KMS-11 (cell line): ENCODE measurements at regions not wholly inside any gene's neighbourhood (a gene's known extent, or its start where the extent isn't known, plus 50 kb on each side); places are given as distances from the start of the nearest gene placed in this dataset.

ENCODE experiments used
- H2AFZ ChIP-seq: fragments of 200-600 bp; sonication (generic); 2 replicates; pipeline ENCODE4 v1.6.1; 2016; ENCODE audit warnings: antibody characterized with exemption, mixed run types, low read depth
- H3K27ac ChIP-seq: fragments of 200-600 bp; sonication (generic); 2 replicates; pipeline ENCODE4 v1.6.1; 2016; ENCODE audit warnings: mild to moderate bottlenecking, mixed run types
- H3K27me3 ChIP-seq: fragments of 200-600 bp; sonication (generic); 2 replicates; pipeline ENCODE4 v1.6.1; 2017; ENCODE audit warnings: mild to moderate bottlenecking, low read depth, mixed run types, moderate library complexity; ENCODE audit not compliant: insufficient read depth
- H3K36me3 ChIP-seq: fragments of 200-600 bp; sonication (generic); 2 replicates; pipeline ENCODE4 v1.6.1; 2017; ENCODE audit warnings: mild to moderate bottlenecking, mixed run types; ENCODE audit not compliant: insufficient read depth
- H3K4me1 ChIP-seq: fragments of 200-600 bp; sonication (generic); 2 replicates; pipeline ENCODE4 v1.6.1; 2016; ENCODE audit warnings: mild to moderate bottlenecking, low read depth, mixed run types; ENCODE audit not compliant: poor library complexity, severe bottlenecking
- H3K4me2 ChIP-seq: fragments of 200-600 bp; sonication (generic); 2 replicates; pipeline ENCODE4 v1.7.0; 2016; ENCODE audit warnings: mild to moderate bottlenecking, mixed run types
- H3K4me3 ChIP-seq: fragments of 200-600 bp; sonication (generic); IDR thresholded peaks from 2 replicates; pipeline ENCODE4 v1.6.1; 2017; ENCODE audit warnings: low read depth, low read length, mixed read lengths; ENCODE audit not compliant: insufficient read depth
- H3K79me2 ChIP-seq: fragments of 200-600 bp; sonication (generic); 2 replicates; pipeline ENCODE4 v1.6.1; 2016; ENCODE audit warnings: low read depth, mixed run types; ENCODE audit not compliant: insufficient read depth
- H3K9ac ChIP-seq: fragments of 200-600 bp; sonication (generic); 2 replicates; pipeline ENCODE4 v1.6.1; 2016; ENCODE audit warnings: mild to moderate bottlenecking, mixed run types
- H4K20me1 ChIP-seq: fragments of 200-600 bp; sonication (generic); 2 replicates; pipeline ENCODE4 v1.6.1; 2016; ENCODE audit warnings: mild to moderate bottlenecking, mixed run types; ENCODE audit not compliant: insufficient read depth
- TF ChIP-seq, protein P1 (sequence below): fragments of 200-600 bp; sonication (generic); conservative IDR thresholded peaks from 2 replicates; pipeline ENCODE4 v1.6.1; 2017; ENCODE audit warnings: low read depth, mild to moderate bottlenecking, antibody characterized with exemption, low read length, moderate library complexity, mixed read lengths

- no peaks in the 10 kb centered on the region for H3K27me3 ChIP-seq
- TF ChIP-seq, protein P1, sequence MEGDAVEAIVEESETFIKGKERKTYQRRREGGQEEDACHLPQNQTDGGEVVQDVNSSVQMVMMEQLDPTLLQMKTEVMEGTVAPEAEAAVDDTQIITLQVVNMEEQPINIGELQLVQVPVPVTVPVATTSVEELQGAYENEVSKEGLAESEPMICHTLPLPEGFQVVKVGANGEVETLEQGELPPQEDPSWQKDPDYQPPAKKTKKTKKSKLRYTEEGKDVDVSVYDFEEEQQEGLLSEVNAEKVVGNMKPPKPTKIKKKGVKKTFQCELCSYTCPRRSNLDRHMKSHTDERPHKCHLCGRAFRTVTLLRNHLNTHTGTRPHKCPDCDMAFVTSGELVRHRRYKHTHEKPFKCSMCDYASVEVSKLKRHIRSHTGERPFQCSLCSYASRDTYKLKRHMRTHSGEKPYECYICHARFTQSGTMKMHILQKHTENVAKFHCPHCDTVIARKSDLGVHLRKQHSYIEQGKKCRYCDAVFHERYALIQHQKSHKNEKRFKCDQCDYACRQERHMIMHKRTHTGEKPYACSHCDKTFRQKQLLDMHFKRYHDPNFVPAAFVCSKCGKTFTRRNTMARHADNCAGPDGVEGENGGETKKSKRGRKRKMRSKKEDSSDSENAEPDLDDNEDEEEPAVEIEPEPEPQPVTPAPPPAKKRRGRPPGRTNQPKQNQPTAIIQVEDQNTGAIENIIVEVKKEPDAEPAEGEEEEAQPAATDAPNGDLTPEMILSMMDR, result no peak
- H3K9ac ChIP-seq, result no peak overlapping the region
- no peak overlapping the region for H3K4me2 ChIP-seq
- no peak overlapping the region for H2AFZ ChIP-seq
- H3K36me3 ChIP-seq, result no peaks in the 10 kb centered on the region
- H3K4me1 ChIP-seq, result no peaks in the 10 kb centered on the region
- H3K4me3 ChIP-seq, result no peak overlapping the region
- H3K27ac ChIP-seq, result no peak overlapping the region
- H3K79me2 ChIP-seq, result no peaks in the 10 kb centered on the region
- no peaks in the 10 kb centered on the region for H4K20me1 ChIP-seq
These were observed 413.2 kb upstream of the TECRL start for GRCh38 chr4:64822405-64822804.

DNA sequence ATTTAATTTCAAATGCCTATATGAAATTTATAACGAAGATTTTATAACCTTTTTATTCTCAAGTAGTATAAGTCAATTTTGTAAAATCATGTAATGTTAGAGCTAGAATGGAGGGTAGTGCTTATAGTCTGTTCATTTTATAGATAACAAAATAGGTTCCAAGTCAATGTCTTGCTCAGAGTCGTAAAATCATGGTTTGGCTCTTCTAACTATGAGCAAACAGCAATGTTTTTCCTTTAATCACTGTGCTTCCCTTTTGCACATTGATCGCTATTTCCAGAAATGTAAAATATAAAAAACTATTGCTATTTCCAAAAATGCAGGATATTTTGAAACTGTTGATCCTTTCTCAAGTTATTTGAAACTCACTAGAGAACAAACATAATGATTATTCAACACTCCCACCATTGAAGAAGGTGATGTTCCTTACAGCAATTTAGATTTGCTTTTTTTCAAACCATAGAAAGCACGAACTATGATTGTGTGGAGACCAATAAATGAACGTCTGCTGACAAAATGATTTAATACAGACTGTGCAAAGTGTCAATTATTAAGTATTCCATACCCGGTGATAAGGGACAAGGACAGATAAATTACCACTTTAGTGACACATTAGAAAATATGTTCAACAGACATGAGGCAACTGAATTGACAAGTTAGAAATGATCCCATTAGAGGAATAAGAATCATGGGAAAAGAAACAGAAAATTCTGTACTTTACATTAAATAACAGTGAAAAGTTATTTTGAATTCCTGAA, 412.1 kb upstream of the TECRL start:
- no peak overlapping the region for H3K27ac ChIP-seq
- H3K79me2 ChIP-seq, result no peaks in the 10 kb centered on the region
- H3K4me3 ChIP-seq, result no peak overlapping the region
- no peak overlapping the region for H2AFZ ChIP-seq
- H3K36me3 ChIP-seq, result no peaks in the 10 kb centered on the region
- TF ChIP-seq, protein P1, result no peak
- H3K4me1 ChIP-seq, result no peaks in the 10 kb centered on the region
- H3K9ac ChIP-seq, result no peak overlapping the region
- no peak overlapping the region for H3K4me2 ChIP-seq
- H4K20me1 ChIP-seq, result no peaks in the 10 kb centered on the region
- H3K27me3 ChIP-seq, result no peaks in the 10 kb centered on the region

DNA sequence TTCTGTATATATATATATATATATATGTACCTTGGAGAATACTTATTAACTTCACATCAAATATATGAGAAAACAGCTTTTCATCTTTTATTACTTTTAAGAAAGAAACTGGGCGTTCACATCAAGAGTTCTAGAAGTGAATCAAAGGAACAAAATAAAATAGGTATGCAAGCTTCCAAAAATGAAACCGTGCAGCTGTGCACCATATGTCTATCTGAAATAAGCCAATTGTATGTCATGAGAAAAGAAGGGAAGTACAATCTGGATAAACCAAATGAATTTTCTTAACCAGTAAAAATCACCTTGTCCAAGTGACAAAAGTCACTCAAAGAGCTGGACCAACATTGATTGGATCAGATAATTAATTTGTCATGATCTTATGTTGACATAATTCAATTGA, 405.4 kb upstream of the TECRL start:
- no peak overlapping the region for H3K4me3 ChIP-seq
- TF ChIP-seq, protein P1, result no peak
- H4K20me1 ChIP-seq, result no peaks in the 10 kb centered on the region
- no peak overlapping the region for H3K27ac ChIP-seq
- H3K4me2 ChIP-seq, result no peak overlapping the region
- no peaks in the 10 kb centered on the region for H3K4me1 ChIP-seq
- H3K9ac ChIP-seq, result no peak overlapping the region
- H3K79me2 ChIP-seq, result no peaks in the 10 kb centered on the region
- H2AFZ ChIP-seq, result no peak overlapping the region
- no peaks in the 10 kb centered on the region for H3K36me3 ChIP-seq
- H3K27me3 ChIP-seq, result no peaks in the 10 kb centered on the region

DNA sequence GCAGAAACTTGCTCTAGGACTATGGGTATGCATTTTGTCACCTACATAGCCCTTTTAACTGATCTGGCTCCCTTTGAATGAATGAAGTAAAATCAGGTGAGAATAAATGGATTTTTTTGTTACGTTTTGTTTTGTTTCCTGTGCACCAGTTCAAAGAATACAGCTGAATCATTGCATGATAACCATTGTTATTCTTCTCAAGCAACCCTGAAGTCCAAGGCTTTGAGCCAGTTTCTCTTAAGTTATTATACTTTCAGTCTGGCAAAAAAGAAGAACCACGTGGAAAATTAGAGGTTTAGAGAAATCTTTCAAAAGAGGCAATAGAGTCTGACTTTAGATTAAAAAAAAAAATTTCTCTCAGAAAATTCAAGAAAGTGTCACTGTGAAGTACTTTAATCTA, 398.6 kb upstream of the TECRL start:
- H3K4me1 ChIP-seq, result no peaks in the 10 kb centered on the region
- no peak overlapping the region for H3K4me3 ChIP-seq
- no peaks in the 10 kb centered on the region; the same call in 1 of the 2 replicates for H3K36me3 ChIP-seq
- no peak overlapping the region for H3K9ac ChIP-seq
- no peaks in the 10 kb centered on the region for H3K27me3 ChIP-seq
- H3K27ac ChIP-seq, result no peak overlapping the region
- TF ChIP-seq, protein P1, result no peak
- no peaks in the 10 kb centered on the region for H4K20me1 ChIP-seq
- no peak overlapping the region for H3K4me2 ChIP-seq
- H3K79me2 ChIP-seq, result no peaks in the 10 kb centered on the region
- no peak overlapping the region for H2AFZ ChIP-seq
